Type B pancreatic cell (in vitro differentiated cells): ENCODE measurements at regions not wholly inside any gene's neighbourhood (a gene's known extent, or its start where the extent isn't known, plus 50 kb on each side); places are given as distances from the start of the nearest gene placed in this dataset.

Experiments used
- DNase-seq: peaks from one replicate; pipeline ENCODE4 v3.0.0; 2021; ENCODE audit warnings: mixed read lengths; ENCODE audit not compliant: unreplicated experiment; ENCODE audit errors: extremely low spot score
- H3K27ac Mint-ChIP-seq: 2 replicates; pipeline ENCODE4 v1.8.0; 2021; ENCODE audit warnings: mild to moderate bottlenecking, mixed read lengths
- H3K27me3 Mint-ChIP-seq: 2 replicates; pipeline ENCODE4 v1.8.0; 2021; ENCODE audit warnings: mixed read lengths
- H3K36me3 Mint-ChIP-seq: 2 replicates; pipeline ENCODE4 v1.8.0; 2021; ENCODE audit warnings: mixed read lengths
- H3K4me1 Mint-ChIP-seq: one replicate; pipeline ENCODE4 v1.8.0; 2021; ENCODE audit warnings: mixed read lengths; ENCODE audit not compliant: unreplicated experiment
- H3K4me3 Mint-ChIP-seq: 2 replicates; pipeline ENCODE4 v1.8.0; 2021; ENCODE audit warnings: mild to moderate bottlenecking, mixed read lengths
- H3K9me3 Mint-ChIP-seq: 2 replicates; pipeline ENCODE4 v1.8.0; 2021; ENCODE audit warnings: mixed read lengths
- TF ChIP-seq, protein P1 (sequence below): fragments of 200-600 bp; sonication (generic); conservative IDR thresholded peaks from 2 replicates; pipeline ENCODE4 v1.5.0; 2021; ENCODE audit warnings: antibody characterized with exemption, mild to moderate bottlenecking

GRCh38 chr4:57219431-57219830 is 109.2 kb upstream of the IGFBP7 start:
- TF ChIP-seq, protein P1, sequence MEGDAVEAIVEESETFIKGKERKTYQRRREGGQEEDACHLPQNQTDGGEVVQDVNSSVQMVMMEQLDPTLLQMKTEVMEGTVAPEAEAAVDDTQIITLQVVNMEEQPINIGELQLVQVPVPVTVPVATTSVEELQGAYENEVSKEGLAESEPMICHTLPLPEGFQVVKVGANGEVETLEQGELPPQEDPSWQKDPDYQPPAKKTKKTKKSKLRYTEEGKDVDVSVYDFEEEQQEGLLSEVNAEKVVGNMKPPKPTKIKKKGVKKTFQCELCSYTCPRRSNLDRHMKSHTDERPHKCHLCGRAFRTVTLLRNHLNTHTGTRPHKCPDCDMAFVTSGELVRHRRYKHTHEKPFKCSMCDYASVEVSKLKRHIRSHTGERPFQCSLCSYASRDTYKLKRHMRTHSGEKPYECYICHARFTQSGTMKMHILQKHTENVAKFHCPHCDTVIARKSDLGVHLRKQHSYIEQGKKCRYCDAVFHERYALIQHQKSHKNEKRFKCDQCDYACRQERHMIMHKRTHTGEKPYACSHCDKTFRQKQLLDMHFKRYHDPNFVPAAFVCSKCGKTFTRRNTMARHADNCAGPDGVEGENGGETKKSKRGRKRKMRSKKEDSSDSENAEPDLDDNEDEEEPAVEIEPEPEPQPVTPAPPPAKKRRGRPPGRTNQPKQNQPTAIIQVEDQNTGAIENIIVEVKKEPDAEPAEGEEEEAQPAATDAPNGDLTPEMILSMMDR, result no peak
- no peak overlapping the region for H3K4me3 Mint-ChIP-seq
- H3K9me3 Mint-ChIP-seq, result peaks cover 3% of the 10 kb centered on the region
- no peak overlapping the region for H3K27ac Mint-ChIP-seq
- H3K36me3 Mint-ChIP-seq, result no peaks in the 10 kb centered on the region
- DNase-seq, result no peak
- no peaks in the 10 kb centered on the region for H3K27me3 Mint-ChIP-seq
- H3K4me1 Mint-ChIP-seq, result no peaks in the 10 kb centered on the region

DNA sequence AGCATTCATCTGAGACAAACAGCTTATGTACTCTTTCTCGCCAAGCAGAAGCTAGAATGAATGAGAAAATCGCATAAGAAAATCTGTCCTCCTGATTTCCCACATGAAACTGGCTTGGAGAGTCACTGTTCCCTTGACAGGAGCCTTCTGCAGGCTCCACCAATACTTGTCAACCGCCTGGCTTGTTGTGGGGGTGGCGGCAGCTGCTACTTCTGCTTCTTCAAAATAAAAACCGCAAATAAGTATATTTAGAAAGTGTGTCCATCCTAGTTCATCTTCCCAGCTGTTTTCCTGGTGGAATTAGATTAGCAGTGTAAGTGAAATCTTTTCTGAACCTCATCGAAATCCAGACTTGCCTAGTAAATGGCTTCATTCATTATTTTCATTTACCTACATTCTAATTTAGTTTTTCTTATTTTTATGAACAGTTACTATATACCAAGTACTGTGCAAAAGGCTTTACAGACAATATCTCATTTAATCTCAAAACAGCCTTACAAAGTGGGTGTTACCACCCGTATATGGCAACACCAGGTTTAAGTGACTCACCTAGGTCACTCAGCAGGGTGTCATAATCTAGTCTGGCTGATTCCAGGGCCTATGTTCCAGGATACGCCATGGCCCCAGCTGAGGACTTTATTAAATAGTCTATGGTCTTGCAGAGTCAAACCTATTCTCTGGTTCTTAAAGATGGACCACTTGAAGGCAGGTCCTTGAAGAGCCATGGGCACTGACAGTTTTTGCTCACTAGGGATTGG is 104.6 kb upstream of the IGFBP7 start:
- Mint-ChIP-seq H3K9me3 (peaks cover 12% of the 10 kb centered on the region), H3K4me3 (no peak overlapping the region), H3K36me3 (no peaks in the 10 kb centered on the region), H3K4me1 (no peaks in the 10 kb centered on the region), H3K27me3 (no peaks in the 10 kb centered on the region), H3K27ac (no peak overlapping the region)
- DNase-seq, result no peak
- TF ChIP-seq, protein P1, result no peak

DNA sequence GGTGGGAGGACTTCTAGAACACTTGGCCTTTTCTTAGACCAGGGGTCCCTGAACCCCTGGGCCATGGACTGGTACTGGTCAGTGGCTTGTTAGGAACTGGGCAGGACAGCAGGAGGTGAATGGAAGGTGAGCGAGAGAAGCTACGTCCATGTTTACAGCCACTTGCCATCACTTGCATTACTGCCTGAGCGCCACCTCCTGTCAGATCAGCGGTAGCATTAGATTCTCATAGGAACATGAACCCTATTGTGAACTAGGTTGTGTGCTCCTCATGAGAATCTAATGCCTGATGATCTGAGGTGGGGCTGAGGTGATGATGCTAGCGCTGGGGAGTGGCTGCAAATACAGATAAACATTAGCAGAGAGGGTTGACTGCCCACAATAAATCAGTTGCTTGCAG is 100.9 kb upstream of the IGFBP7 start:
- TF ChIP-seq, protein P1, result no peak
- H3K9me3 Mint-ChIP-seq, result peaks cover 17% of the 10 kb centered on the region
- H3K27ac Mint-ChIP-seq, result no peak overlapping the region
- H3K36me3 Mint-ChIP-seq, result no peaks in the 10 kb centered on the region
- no peaks in the 10 kb centered on the region for H3K27me3 Mint-ChIP-seq
- H3K4me3 Mint-ChIP-seq, result no peak overlapping the region
- peaks cover 9% of the 10 kb centered on the region for H3K4me1 Mint-ChIP-seq
- no peak for DNase-seq

DNA sequence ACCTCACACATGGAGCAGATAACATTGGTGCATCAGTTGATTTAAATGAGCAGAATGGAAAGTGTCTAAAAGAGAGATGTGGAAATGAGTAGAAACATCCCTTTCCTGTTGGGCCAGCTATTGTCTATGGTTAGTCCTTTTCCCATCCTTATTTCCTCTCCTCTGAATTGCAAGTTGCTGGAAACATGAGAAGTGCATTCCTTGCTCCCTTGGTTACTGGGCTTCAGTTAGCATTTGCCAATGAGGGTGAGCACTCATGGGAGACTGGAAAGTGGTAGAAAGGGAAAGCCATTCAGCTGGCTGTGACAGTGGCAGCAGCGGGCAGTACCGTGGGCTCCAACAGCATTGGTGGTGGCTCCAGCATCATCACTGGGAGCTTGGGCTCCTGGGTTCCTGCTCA is 96.0 kb upstream of the IGFBP7 start:
- Mint-ChIP-seq H3K4me1 (peaks cover 18% of the 10 kb centered on the region), H3K9me3 (peaks cover 16% of the 10 kb centered on the region), H3K36me3 (no peaks in the 10 kb centered on the region), H3K27me3 (no peaks in the 10 kb centered on the region), H3K4me3 (no peak overlapping the region), H3K27ac (no peak overlapping the region)
- DNase-seq, result no peak
- TF ChIP-seq, protein P1, result no peak

DNA sequence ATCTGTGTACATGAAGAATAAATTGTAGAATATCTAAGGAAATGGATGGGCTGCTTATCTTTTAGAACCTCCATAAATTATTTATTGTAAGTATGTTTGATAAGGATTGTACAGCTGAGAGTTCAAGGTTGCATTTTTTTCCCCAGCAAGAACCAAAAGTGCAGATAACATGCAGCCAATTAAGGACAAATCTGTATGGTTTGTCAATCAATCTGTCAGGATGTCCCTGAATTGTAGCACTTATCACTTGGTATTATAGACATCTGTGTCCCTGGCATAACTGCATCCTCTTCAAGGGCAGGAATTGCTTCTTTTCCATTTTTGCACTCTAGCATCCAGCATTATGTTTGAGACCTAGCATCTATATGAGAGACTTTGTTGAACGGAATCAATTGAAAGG is 95.4 kb upstream of the IGFBP7 start:
- H3K36me3 Mint-ChIP-seq, result no peaks in the 10 kb centered on the region
- no peak overlapping the region for H3K27ac Mint-ChIP-seq
- H3K4me1 Mint-ChIP-seq, result peaks cover 24% of the 10 kb centered on the region
- no peaks in the 10 kb centered on the region for H3K27me3 Mint-ChIP-seq
- H3K4me3 Mint-ChIP-seq, result no peak overlapping the region
- no peak for DNase-seq
- peaks cover 10% of the 10 kb centered on the region for H3K9me3 Mint-ChIP-seq
- TF ChIP-seq, protein P1, result no peak
